ENCODE measurements at regions not wholly inside any gene's neighbourhood (a gene's known extent, or its start where the extent isn't known, plus 50 kb on each side); places are given as distances from the start of the nearest gene placed in this dataset.

GRCh38 chr17:69605571-69605970 lies 191.1 kb downstream of the MAP2K6 start:
- DNase-seq, result no peak

- no peak for DNase-seq
These were observed 191.8 kb downstream of the MAP2K6 start for GRCh38 chr17:69606142-69606800.

DNA sequence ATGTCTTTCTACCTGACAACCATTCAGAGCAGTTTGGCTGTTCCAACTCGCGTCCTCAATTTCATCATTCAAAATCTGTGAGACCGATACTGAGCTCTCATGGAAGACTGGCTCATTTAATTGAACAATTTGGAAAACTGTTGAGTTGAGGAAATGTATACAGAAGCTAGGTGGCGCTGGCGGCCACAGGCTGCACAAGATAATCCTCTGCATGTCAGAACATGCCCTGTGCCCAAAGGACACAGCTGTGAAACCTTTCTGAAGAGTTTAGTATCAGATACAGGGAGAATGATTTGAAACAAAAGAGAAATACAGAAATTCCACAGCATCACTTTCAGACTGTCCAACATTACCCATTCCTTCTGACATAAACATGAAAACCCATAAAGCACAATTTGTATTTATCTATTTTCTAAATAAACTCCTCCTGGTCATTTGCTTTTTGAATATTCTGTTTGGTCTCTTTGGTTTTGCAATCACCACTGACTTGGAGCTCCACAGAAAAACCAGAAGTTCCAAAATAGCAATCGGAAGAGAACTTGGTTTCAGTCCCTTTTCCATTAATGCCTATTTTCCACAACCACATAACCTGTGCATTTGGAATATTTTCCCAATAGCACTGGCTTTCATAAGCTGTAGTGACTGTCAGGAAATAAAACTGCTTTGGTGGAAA lies 192.8 kb downstream of the MAP2K6 start:
- peak; percentile 1 for DNase-seq

DNA sequence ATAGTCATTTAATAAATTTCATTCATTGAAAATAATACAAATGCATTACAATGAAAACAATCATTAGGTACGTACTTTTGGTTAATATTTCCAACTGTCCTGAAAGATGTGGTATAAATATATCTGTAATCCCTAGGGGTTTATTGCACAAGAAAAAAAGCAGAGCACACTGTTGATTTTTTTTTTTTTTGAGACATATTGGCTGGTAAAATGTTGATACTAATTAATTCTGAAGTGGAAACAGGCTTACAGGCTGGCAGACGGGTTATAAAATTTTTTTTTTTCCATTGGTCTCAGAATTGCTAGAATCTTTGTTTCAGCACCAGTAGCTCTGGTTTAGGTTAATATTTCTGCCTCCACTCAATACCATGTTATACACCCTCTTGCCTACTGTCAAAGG lies 193.6 kb downstream of the MAP2K6 start:
- no peak for DNase-seq

DNA sequence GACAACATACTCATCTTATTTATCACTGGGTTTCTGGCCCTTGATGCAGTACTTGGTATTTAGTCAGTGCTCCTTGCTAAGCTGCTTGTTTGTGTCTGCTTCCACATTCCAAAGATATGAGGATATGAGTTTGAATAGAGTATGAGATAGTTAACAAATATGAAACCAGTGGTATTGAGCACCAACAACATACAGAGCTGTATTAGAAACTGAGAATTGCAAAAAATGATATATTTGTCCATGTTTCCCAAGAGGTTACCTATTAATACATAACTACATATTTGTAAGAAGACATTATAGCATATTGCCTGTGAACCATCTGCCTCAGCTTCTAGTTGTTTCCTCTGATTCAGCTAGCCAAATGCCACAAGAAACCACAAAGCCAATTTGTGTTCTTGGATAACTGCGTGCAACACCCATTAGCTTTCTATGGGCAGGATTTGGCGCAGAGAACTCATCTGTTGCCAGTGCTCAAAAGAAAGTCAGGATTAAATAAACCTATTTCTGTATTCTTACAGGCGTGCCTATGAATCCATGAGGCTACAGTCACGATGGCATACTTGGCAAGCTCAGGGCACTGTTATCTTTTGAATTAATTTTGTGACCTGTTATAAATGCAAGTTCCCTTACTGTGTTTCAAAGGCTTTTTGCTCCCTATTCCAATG lies 194.4 kb downstream of the MAP2K6 start:
- DNase-seq, result no peak

- DNase-seq, result no peak
These were observed 195.2 kb downstream of the MAP2K6 start for GRCh38 chr17:69609473-69610305.

DNA sequence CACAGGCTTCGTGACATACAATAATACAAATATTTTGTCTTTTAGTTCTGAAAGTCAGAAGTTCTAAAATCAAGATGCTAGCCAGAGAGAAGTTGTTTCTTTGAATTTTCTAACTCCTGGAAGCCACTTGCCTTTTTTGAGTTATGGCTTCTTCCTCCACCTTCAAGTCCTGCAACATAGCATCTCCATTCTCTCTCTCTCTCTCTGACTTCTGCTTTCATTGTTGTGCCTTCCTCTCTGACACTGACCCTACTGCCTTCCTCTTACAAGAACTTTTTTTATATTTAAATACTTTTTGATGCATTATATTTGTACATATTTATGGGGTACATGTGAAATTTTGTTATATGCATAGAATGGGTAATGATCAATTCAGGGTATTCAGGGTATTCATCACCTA lies 205.9 kb downstream of the MAP2K6 start:
- no peak for DNase-seq

DNA sequence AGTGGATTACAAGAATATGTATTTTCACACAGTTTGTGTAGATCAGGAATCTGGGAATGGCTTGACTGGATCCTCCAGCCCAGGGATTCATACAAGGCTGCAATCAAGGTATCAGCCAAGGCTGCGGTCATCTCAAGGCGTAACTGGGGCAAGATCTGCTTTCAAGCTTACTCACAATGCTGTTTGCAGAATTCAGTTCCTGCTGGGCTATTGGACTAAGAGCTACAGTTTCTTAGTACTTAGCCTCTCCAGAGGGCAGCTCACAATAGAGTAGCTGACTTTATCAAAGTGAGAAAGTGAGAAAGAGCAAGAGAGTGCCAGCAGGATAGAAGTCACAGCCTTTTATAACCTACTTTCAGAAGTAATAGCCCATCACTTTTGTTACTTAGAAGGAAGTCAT lies 211.0 kb downstream of the MAP2K6 start:
- no peak for DNase-seq

- no peak for DNase-seq
These were observed 215.6 kb downstream of the MAP2K6 start for GRCh38 chr17:69630056-69630635.

DNA sequence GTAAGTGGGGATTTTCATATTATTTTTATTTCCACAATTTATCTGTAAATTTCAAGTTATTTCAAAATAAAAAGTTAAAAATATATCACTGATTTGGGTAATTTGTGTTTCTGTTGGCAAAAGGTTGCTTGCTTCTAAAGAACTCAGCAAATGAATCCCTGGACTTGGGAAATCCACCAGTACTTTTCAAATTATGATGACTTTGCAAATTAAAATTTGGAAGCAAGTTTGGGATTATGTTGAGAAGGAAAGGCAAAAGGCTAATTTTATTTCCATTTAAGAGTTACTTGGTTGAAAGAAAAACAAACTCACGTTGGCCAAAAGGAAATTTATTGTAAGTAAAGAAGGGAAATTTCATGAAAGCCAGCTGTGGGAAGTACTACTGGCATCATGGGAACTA lies 220.3 kb downstream of the MAP2K6 start:
- no peak for DNase-seq

- no peak for DNase-seq
These were observed 223.1 kb downstream of the MAP2K6 start for GRCh38 chr17:69637446-69638156.

GRCh38 chr17:69639096-69639495 lies 224.6 kb downstream of the MAP2K6 start:
- no peak for DNase-seq

- no peak for DNase-seq
These were observed 225.6 kb downstream of the MAP2K6 start for GRCh38 chr17:69640073-69640472.

DNA sequence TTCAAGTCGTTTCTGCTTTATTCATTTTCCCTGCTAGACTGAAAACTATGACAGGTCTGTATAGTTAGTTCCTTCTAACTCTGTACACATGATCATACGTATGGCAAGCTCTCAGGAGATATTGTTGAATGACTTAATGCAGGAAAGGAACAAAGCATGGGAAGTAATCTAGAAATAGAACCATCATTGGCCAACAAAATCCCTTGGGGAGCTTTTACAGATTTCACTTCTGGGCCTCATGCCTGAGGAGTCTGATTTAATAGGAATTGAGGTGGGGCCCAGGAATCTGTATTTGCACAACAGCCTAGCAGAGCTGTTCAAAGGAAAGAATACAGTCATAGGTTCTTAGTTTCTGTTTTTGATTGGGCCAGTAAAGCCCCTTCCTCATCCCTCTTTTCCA lies 229.2 kb downstream of the MAP2K6 start:
- no peak for DNase-seq

DNA sequence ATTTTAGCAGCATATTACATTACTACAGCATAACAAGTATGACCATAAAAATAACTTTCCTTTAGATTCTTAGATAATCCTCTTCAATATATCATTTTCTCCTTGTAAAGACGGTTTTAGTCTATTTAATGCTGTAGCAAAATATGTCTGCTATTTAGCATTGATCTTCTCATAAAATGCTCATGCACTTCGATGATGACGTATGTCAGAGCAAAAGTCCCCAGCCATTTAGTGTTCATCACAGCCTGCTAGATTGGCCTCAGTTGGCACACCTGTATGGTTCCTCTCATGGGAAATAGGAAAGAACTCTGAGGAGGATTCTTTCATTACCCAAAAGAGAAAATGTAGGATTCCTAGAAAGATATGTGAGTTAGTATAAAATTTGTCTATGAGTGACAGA lies 232.2 kb downstream of the MAP2K6 start:
- DNase-seq, result no peak

DNA sequence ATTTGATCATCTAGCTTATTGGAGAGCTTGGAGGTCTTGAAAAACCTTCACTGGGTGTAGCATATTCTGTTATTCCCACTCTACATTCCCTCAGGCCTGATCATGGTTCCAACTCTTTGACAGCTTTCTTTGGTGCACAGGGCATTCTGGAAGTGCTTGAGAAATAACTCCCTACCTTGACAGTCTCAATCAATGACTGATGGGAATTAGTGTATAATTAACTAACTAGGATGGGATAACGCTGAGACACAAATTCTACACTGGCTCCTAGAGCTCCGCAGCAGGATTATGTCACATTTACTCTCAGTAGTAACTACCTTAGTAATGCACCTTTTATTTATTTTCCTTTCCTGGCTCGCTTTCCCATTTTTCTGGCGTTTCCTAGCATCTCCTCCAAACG lies 236.4 kb downstream of the MAP2K6 start:
- no peak for DNase-seq

DNA sequence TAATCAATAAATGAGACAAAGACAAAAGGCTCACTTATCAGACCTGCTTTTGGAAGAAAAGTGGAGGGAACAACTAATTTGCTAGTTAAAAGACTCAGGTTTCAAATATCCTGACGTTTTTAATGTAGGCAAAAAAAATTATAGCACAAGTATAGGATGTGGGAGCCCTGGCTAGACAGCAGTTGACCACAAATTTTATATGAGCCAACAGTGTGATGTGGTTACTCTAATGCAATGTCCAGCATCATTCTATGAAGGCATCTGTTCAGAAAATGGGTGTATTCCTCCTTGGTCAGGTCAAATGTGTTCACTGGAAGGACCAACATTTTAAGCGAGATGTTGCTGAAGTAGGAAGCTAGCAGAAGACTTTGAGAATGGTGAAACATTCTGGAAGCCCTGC lies 237.4 kb downstream of the MAP2K6 start:
- no peak for DNase-seq

DNA sequence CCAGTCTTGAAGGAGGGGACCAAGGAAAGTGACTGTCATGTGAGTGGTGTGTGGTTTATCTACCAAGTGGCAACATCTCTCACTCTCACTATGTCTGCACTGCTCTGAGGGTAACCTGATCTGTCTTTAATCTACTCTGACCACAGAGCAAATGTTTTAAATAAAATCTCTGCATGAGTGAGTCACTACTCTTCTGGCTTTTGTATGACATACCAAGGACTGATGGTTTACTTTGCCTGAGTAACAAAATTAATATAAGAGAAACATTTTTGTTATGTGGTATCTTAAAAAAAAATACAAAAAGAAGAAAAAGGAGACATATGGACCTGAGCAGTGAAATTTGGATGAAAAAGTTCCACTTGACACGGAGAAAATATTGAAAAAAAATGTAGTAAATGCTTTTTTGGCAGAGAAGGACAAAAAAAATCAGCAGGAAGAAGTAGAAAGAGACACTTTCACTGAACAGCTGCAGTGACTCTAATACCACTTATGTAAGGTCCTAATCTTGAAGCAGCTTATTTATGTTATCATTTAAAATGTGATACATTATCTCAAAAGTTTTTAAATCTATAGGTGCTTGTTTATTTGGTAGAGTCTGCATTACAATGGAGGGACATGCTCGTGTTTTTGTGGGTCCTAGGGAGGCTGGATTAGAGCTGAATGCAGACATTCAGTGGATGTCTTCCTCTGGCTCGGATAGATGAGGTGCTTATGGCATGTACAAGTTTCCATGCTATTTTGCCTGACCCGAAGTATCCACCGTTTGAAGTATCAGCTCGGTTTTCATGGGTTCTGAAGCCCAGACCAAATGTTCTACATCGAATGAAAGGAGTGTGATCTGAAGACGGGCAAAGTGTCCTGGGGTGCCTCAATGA lies 240.7 kb downstream of the MAP2K6 start:
- no peak for DNase-seq

- DNase-seq, result no peak
These were observed 241.4 kb downstream of the MAP2K6 start for GRCh38 chr17:69655902-69656301.

- DNase-seq, result no peak
These were observed 255.1 kb downstream of the MAP2K6 start for GRCh38 chr17:69669441-69670178.

DNA sequence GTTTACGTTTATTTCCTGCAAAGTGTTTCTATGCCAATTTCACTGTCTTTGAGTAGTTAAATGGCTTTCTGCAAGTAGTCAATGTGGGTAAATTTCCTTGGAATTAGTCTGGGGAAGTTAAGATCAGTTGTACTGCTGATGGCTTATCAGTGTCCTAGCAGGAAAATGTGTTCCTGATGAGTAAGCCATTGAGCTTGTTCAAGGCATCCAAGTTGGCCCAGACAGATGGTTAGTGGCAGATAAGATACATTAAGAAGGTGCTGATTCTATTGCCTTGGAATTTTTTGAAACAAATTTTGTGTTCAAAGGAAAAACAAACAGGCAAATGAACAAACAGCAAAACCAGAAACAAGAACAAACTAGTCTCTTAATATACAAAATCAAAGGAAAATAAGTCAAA lies 258.4 kb downstream of the MAP2K6 start:
- no peak for DNase-seq

Measured in CD4-positive, alpha-beta T cell treated with Interleukin-10 for 1 hour (primary cell).